ENCODE measurements at regions not wholly inside any gene's neighbourhood (a gene's known extent, or its start where the extent isn't known, plus 50 kb on each side); places are given as distances from the start of the nearest gene placed in this dataset.

DNA sequence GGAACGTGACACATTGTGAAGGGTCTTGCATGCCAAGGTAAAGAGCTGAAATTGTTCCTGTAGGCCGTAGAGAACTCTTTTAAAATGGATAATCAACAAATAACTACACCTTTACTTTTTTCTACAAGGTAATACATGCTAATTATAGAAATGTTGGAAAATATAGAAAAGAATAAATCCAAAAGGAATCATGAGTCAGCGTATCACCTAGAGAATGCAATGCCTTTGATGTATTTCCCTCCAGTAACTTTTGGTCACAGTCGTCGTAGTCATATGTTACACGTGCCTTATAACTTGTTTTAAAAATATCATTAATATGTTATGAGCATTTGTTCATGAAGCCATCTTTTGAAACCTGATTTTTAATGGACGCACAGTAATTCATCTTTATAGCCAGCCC is 100.6 kb downstream of the LIPG start:
- no peaks in the 10 kb centered on the region for H3K9me3 ChIP-seq
- H3K4me1 ChIP-seq: peaks cover 0 to 5% of the 10 kb centered on the region in 2 donors
- H3K4me3 ChIP-seq: no peak overlapping the region
- H3K36me3 ChIP-seq: no peaks in the 10 kb centered on the region
- TF ChIP-seq, protein P1, sequence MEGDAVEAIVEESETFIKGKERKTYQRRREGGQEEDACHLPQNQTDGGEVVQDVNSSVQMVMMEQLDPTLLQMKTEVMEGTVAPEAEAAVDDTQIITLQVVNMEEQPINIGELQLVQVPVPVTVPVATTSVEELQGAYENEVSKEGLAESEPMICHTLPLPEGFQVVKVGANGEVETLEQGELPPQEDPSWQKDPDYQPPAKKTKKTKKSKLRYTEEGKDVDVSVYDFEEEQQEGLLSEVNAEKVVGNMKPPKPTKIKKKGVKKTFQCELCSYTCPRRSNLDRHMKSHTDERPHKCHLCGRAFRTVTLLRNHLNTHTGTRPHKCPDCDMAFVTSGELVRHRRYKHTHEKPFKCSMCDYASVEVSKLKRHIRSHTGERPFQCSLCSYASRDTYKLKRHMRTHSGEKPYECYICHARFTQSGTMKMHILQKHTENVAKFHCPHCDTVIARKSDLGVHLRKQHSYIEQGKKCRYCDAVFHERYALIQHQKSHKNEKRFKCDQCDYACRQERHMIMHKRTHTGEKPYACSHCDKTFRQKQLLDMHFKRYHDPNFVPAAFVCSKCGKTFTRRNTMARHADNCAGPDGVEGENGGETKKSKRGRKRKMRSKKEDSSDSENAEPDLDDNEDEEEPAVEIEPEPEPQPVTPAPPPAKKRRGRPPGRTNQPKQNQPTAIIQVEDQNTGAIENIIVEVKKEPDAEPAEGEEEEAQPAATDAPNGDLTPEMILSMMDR (IDR thresholded peaks at IDR 0.05): no peak
- no peaks in the 10 kb centered on the region for H3K27me3 ChIP-seq
- no peak for DNase-seq (ENCODE audit: low spot score)
- no peak overlapping the region for H3K27ac ChIP-seq

DNA sequence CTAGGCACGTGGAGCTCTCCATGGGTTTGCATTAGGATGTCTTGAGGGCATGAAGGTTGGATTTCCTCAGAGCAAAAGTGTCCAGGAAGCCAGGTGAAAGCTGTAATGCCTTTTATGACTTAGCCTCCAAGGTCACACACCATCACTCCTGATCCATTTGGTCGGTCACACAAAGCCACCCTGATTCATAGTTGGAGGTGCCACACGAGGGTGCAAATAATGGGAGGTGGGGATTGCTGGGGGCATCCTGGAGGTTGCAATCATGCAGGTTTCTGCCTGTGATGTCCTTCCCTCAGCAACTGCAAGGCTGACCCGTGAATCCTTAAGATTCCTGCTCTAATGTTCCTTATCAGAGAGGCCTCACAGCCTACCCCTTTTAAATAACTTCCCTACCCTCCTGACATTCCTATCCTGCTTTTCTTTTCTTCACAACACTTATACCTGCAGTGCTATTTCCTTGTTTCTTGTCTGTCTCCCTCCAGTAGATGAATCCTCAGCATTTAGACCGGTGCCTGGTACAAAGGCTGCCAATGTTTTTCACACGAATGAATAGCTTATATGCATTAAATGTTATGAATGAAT is 97.1 kb downstream of the LIPG start:
- TF ChIP-seq, protein P1 (IDR thresholded peaks at IDR 0.05): no peak
- no peaks in the 10 kb centered on the region for H3K27me3 ChIP-seq
- no peaks in the 10 kb centered on the region for H3K9me3 ChIP-seq

DNA sequence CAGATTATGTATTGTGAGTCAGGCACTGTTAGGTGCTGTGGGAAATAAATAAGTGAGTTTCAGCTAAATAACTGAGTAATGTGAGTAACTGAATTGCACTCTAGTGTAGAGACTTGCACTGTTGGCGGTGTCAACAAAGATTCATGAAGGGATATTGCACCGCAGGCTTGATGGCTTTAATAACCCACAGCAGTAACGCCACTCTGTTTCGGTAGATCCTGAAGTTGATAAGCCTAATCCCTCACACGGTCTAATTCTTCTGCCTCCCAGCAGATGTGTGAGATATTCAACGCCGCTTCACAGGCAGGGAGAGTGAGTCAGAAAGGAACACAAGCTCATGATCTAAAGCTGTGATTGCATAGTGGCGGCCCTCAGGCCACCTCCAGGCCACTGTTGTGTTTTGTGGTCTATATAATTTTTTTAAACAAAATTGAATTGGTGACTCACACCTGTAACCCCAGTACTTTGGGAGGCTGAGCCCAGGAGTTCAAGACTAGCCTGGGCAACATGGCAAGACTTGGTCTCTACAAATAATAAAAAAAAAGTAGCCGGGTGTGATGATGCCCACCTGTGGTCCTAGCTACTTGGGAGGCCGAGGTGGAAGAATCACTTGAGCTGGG is 94.3 kb downstream of the LIPG start:
- Histone ChIP-seq H3K4me1 (no peaks in the 10 kb centered on the region), H3K36me3 (no peaks in the 10 kb centered on the region), H3K9me3 (no peaks in the 10 kb centered on the region), H3K27ac (no peak overlapping the region), H3K27me3 (no peaks in the 10 kb centered on the region), H3K4me3 (no peak overlapping the region)
- TF ChIP-seq, protein P1 (IDR thresholded peaks at IDR 0.05): no peak
- no peak for DNase-seq (ENCODE audit: low spot score)

More for the DNA sequence above, 97.1 kb downstream of the LIPG start:
- no peak overlapping the region for H3K4me3 ChIP-seq
- DNase-seq (ENCODE audit: low spot score): no peak
- no peak overlapping the region for H3K27ac ChIP-seq
- no peaks in the 10 kb centered on the region for H3K36me3 ChIP-seq
- peaks cover 0 to under 1% of the 10 kb centered on the region in 2 donors for H3K4me1 ChIP-seq

DNA sequence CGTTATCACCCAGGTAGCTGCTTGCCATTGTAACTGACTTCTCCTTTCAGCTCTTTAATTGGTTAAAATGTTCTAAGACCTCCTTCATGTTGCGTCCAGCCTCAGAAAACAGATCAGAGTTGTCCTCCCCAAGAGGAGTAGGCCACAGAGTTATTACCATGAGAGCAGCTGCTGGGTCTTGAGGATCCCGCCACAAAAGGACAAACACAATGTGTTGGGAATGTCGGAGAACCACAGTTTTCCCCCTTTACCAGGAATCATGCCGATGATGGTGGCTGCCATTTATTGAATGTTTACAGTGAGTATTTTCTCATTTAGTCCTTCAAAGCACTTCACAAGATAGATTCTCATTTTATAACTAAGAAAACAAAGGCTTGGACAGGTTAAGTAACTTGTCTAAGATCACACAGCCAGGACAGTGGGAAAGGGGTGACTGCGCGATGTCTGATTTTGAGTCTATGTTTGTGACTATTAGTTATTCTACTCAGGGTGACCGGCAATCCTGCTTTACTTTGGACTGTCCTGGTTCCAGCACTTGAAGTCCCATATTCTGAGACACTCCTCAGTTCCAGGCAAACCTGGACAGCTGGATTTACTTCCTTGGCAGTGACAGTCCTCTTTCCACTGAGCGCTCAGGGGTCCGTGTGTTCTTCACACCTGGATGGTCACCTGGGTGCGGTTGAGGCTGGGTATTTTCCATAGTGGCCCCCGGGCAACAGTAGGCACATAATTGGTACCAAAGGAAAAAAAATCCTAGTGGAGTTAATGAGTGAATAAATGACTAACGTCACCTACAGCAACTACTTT is 93.6 kb downstream of the LIPG start:
- Histone ChIP-seq H3K4me1 (no peaks in the 10 kb centered on the region), H3K9me3 (no peaks in the 10 kb centered on the region), H3K4me3 (no peak overlapping the region), H3K27me3 (no peaks in the 10 kb centered on the region), H3K36me3 (no peaks in the 10 kb centered on the region), H3K27ac (no peak overlapping the region)
- no peak for DNase-seq (ENCODE audit: low spot score)
- TF ChIP-seq, protein P1 (IDR thresholded peaks at IDR 0.05): no peak

DNA sequence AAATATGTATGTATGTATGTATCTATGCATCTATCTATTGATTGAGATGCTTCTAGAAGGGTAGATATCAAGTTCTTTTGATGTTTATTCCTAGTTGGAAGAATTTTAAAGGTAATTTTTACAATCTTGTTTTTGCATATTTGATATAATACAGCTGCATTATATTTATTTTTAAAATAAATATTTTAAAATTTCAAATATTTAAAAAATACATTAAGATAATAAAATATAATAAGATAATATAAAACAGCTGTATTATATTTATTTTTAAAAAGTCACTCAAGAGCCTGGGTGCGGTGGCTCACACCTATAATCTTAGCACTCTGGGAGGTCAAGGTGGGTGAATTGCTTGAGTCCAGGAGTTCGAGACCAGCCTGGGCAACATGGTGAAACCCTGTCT is 92.5 kb downstream of the LIPG start:
- no peak for DNase-seq (ENCODE audit: low spot score)
- TF ChIP-seq, protein P1 (IDR thresholded peaks at IDR 0.05): no peak

More for the DNA sequence above, 92.5 kb downstream of the LIPG start:
- no peak overlapping the region for H3K4me3 ChIP-seq
- no peaks in the 10 kb centered on the region for H3K36me3 ChIP-seq
- no peak overlapping the region for H3K27ac ChIP-seq
- no peaks in the 10 kb centered on the region for H3K27me3 ChIP-seq
- H3K9me3 ChIP-seq: no peaks in the 10 kb centered on the region
- no peaks in the 10 kb centered on the region for H3K4me1 ChIP-seq

Data from right atrium auricular region (tissue), 2 donors.